ENCODE measurements at regions not wholly inside any gene's neighbourhood (a gene's known extent, or its start where the extent isn't known, plus 50 kb on each side); places are given as distances from the start of the nearest gene placed in this dataset.

DNA sequence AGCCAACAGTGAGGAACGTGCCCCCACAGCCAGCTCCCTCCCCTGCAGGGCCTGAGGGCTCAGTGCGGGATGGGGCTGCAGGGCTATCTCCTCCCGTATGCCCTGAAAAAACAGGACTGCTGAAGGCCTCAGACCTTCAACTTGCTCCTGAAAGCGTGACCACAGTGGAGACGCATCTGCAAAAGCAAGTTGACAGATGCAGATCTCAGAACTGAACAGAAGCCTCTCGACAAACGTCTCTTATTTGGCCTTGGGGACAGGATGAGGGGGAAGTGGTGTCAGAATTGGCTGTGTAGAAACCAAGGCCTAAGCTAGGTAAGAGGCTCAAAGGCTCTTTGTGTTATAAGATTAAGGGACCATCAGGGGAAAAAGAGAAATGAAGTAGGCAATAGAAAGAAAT is 120.7 kb upstream of the SLC22A23 start:
- TF ChIP-seq, protein P1, sequence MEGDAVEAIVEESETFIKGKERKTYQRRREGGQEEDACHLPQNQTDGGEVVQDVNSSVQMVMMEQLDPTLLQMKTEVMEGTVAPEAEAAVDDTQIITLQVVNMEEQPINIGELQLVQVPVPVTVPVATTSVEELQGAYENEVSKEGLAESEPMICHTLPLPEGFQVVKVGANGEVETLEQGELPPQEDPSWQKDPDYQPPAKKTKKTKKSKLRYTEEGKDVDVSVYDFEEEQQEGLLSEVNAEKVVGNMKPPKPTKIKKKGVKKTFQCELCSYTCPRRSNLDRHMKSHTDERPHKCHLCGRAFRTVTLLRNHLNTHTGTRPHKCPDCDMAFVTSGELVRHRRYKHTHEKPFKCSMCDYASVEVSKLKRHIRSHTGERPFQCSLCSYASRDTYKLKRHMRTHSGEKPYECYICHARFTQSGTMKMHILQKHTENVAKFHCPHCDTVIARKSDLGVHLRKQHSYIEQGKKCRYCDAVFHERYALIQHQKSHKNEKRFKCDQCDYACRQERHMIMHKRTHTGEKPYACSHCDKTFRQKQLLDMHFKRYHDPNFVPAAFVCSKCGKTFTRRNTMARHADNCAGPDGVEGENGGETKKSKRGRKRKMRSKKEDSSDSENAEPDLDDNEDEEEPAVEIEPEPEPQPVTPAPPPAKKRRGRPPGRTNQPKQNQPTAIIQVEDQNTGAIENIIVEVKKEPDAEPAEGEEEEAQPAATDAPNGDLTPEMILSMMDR (IDR thresholded peaks at IDR 0.05; ENCODE audit: low read depth, low read length): no peak
- no peak for TF ChIP-seq MYC (IDR thresholded peaks at IDR 0.05; ENCODE audit: low read depth, low read length)
- TF ChIP-seq, protein P2, sequence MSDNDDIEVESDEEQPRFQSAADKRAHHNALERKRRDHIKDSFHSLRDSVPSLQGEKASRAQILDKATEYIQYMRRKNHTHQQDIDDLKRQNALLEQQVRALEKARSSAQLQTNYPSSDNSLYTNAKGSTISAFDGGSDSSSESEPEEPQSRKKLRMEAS (IDR thresholded peaks at IDR 0.05; ENCODE audit: low read depth, low read length): no peak
- TF ChIP-seq POLR2A (IDR thresholded peaks at IDR 0.05; ENCODE audit: extremely low read depth, insufficient read length): no peak
- H3K4me3 ChIP-seq (ENCODE audit: low read depth, low read length): no peak overlapping the region
- no peak for DNase-seq (ENCODE audit: low read depth)

DNA sequence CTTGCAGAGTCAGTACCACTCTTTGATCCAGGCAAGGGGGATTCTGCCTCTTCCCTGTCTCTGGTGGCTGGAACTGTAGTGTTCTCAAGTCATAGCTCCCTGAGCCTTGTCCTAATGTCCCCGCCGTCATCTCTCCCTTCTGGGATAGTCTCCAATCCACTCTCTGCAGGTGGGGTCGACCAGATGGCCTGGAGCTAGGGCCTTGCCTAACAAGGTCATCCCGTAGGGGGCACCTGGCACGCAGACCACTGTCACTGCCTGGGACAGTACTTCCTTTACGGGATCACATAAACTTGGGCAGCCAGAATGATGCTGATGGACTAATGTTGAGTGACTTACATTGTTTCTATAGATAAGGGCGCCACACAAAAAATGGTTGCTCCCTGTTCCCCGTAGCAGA is 118.9 kb upstream of the SLC22A23 start:
- DNase-seq (ENCODE audit: low read depth): no peak
- no peak overlapping the region for H3K4me3 ChIP-seq (ENCODE audit: low read depth, low read length)
- TF ChIP-seq, protein P2 (IDR thresholded peaks at IDR 0.05; ENCODE audit: low read depth, low read length): no peak

DNA sequence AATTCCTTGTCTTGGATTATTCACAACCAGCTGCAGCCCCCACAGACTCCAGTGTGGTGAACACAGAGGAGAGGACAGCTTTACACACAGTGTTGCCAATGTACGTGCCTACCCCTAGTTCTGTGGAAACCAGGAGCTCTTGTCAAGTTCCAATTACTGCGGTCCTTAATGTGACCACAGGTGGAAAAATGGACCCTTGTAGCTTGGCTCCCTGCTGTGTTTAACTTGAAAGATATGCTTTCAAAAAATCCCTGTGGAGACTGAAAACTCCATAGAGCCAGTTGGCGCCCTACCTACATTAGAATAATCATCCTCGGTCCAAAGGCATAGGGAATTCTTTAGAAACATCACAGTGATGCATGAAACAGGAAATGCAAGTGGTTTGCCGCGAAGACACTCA is 118.3 kb upstream of the SLC22A23 start:
- H3K4me3 ChIP-seq (ENCODE audit: low read depth, low read length): no peak overlapping the region
- no peak for TF ChIP-seq MYC (IDR thresholded peaks at IDR 0.05; ENCODE audit: low read depth, low read length)
- no peak for TF ChIP-seq POLR2A (IDR thresholded peaks at IDR 0.05; ENCODE audit: extremely low read depth, insufficient read length)
- TF ChIP-seq, protein P2 (IDR thresholded peaks at IDR 0.05; ENCODE audit: low read depth, low read length): no peak
- TF ChIP-seq, protein P1 (IDR thresholded peaks at IDR 0.05; ENCODE audit: low read depth, low read length): no peak
- DNase-seq (ENCODE audit: low read depth): no peak

DNA sequence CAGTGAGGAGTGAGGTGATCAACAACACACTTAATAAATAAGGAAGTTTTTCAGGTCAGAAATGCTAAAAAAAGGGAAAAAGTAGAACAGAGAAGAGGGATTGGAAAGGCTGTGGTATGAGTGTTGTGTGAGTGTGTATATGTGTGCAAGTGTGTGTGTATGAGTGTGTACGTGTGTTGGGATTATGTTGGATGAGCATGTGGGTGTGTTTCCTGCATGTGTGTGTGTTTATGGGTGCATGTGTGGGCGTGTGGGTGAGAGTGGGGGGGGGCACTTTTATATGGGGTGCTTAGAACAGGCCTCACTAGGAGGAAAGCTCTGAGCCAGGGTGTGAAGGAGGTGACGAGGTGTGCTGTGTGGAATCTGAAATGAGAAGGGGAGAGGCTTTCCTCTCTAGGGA is 116.8 kb upstream of the SLC22A23 start:
- TF ChIP-seq MYC (IDR thresholded peaks at IDR 0.05; ENCODE audit: low read depth, low read length) (no peak), POLR2A (IDR thresholded peaks at IDR 0.05; ENCODE audit: extremely low read depth, insufficient read length) (no peak)
- TF ChIP-seq, protein P2 (IDR thresholded peaks at IDR 0.05; ENCODE audit: low read depth, low read length): no peak
- TF ChIP-seq, protein P1 (IDR thresholded peaks at IDR 0.05; ENCODE audit: low read depth, low read length): no peak
- no peak overlapping the region for H3K4me3 ChIP-seq (ENCODE audit: low read depth, low read length)
- DNase-seq (ENCODE audit: low read depth): no peak

DNA sequence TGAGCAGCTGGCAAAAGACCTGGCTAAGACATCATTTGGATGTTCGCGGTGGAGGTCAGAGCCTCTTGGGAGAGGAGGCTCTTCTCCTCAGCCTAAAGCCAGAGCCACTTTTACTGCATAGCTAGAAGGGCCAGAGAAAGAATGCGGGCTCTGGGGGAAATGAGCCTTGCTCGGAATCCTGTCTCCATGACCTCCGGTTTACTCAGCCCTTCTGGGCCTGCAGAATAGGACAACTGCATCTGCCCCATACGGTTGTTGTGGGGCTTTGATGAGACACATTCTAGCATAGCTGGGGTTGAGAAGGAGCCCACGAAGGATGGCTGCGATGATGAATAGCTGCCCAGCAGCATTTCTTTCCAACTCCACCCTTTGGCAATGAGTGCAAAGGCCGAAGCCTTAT is 115.0 kb upstream of the SLC22A23 start:
- DNase-seq (ENCODE audit: low read depth): no peak
- TF ChIP-seq, protein P2 (IDR thresholded peaks at IDR 0.05; ENCODE audit: low read depth, low read length): no peak
- no peak for TF ChIP-seq MYC (IDR thresholded peaks at IDR 0.05; ENCODE audit: low read depth, low read length)
- no peak for TF ChIP-seq POLR2A (IDR thresholded peaks at IDR 0.05; ENCODE audit: extremely low read depth, insufficient read length)
- TF ChIP-seq, protein P1 (IDR thresholded peaks at IDR 0.05; ENCODE audit: low read depth, low read length): no peak
- no peak overlapping the region for H3K4me3 ChIP-seq (ENCODE audit: low read depth, low read length)

DNA sequence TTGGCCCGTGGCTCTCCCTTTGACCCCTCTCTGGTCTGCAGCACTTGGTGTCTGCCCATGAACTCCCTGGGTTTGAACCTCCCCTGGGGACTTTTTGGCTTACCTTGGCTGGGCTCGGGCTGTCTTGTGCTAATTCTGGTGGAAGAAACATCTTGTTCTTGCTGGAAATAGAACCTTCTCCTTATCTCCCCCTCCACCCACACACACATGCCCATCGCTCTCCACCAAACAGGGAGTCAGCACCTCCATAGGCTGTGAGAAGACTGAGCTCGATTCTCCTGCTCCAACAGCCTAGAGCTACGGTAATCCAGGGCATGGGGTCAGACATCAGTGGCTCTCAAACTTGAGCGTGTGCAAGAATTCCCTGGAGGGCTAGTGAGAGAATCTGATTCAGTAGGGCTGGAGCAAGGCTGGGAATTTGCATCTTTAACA is 114.4 kb upstream of the SLC22A23 start:
- no peak for TF ChIP-seq POLR2A (IDR thresholded peaks at IDR 0.05; ENCODE audit: extremely low read depth, insufficient read length)
- no peak overlapping the region for H3K4me3 ChIP-seq (ENCODE audit: low read depth, low read length)
- no peak for DNase-seq (ENCODE audit: low read depth)

DNA sequence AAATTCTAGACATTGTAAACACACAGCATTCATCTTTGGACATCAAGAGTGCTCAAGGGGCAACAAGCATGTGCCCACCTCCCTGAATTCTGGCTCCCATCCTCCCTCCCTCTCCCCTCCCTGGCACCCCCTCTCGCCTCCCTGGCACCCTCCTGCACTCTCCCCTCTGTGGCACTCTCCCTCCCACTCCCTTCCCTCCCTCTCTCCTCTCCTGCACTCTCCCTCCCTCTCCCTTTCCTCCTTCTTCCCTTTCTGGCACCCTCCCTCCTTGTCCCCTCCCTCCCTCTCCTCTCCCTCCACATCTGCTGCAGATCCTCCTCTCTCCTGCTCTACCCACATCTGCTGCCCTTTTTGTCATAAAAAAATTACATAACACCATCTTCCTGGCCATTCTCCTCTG is 113.0 kb upstream of the SLC22A23 start:
- TF ChIP-seq, protein P2 (IDR thresholded peaks at IDR 0.05; ENCODE audit: low read depth, low read length): no peak
- no peak for TF ChIP-seq MYC (IDR thresholded peaks at IDR 0.05; ENCODE audit: low read depth, low read length)
- no peak for TF ChIP-seq POLR2A (IDR thresholded peaks at IDR 0.05; ENCODE audit: extremely low read depth, insufficient read length)
- TF ChIP-seq, protein P1 (IDR thresholded peaks at IDR 0.05; ENCODE audit: low read depth, low read length): no peak
- DNase-seq (ENCODE audit: low read depth): no peak
- H3K4me3 ChIP-seq (ENCODE audit: low read depth, low read length): no peak overlapping the region

Measured in NB4 (cell line).